ENCODE measurements at regions not wholly inside any gene's neighbourhood (a gene's known extent, or its start where the extent isn't known, plus 50 kb on each side); places are given as distances from the start of the nearest gene placed in this dataset.

DNA sequence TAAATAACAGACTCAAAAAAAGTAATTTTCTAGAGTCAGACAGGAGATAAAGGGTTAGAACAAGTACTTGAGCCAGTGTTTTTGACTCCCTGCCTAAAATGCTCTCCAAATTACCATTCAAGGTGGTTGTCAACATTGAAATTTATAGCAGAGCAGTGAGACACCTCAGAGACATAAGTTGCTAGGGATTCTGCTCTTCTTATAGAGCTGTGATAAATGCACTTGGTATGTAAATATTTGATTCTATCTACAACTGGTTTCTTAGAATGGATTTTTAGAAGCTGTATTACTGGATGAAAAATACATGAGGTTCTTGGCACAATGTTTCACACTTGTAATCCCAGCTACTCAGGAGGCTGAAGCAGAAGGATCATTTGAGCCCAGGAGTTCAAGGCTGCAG is 83.9 kb upstream of the OSBPL8 start:
- TF ChIP-seq, protein P1, sequence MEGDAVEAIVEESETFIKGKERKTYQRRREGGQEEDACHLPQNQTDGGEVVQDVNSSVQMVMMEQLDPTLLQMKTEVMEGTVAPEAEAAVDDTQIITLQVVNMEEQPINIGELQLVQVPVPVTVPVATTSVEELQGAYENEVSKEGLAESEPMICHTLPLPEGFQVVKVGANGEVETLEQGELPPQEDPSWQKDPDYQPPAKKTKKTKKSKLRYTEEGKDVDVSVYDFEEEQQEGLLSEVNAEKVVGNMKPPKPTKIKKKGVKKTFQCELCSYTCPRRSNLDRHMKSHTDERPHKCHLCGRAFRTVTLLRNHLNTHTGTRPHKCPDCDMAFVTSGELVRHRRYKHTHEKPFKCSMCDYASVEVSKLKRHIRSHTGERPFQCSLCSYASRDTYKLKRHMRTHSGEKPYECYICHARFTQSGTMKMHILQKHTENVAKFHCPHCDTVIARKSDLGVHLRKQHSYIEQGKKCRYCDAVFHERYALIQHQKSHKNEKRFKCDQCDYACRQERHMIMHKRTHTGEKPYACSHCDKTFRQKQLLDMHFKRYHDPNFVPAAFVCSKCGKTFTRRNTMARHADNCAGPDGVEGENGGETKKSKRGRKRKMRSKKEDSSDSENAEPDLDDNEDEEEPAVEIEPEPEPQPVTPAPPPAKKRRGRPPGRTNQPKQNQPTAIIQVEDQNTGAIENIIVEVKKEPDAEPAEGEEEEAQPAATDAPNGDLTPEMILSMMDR (IDR thresholded peaks at IDR 0.05): no peak
- TF ChIP-seq POLR2A (IDR thresholded peaks at IDR 0.05): no peak
